ENCODE measurements at regions not wholly inside any gene's neighbourhood (a gene's known extent, or its start where the extent isn't known, plus 50 kb on each side); places are given as distances from the start of the nearest gene placed in this dataset.

GRCh38 chr15:97082830-97083229, 752.3 kb downstream of the NR2F2 start:
- no peak overlapping the region for H3K4me2 ChIP-seq (ENCODE audit: low read length)
- H3K9me3 ChIP-seq (ENCODE audit: low read length), result no peaks in the 10 kb centered on the region
- H3K27ac ChIP-seq (ENCODE audit: low read depth, low read length, poor library complexity, severe bottlenecking), result no peak overlapping the region
- POLR2A ChIA-PET, result no interaction called here
- CTCF ChIA-PET (ENCODE audit: unreplicated experiment), result no interaction called here
- H2AFZ ChIP-seq (ENCODE audit: low read length), result no peak overlapping the region
- no peaks in the 10 kb centered on the region for H4K20me1 ChIP-seq (ENCODE audit: insufficient read depth, low read length)
- TF ChIP-seq, protein P1, sequence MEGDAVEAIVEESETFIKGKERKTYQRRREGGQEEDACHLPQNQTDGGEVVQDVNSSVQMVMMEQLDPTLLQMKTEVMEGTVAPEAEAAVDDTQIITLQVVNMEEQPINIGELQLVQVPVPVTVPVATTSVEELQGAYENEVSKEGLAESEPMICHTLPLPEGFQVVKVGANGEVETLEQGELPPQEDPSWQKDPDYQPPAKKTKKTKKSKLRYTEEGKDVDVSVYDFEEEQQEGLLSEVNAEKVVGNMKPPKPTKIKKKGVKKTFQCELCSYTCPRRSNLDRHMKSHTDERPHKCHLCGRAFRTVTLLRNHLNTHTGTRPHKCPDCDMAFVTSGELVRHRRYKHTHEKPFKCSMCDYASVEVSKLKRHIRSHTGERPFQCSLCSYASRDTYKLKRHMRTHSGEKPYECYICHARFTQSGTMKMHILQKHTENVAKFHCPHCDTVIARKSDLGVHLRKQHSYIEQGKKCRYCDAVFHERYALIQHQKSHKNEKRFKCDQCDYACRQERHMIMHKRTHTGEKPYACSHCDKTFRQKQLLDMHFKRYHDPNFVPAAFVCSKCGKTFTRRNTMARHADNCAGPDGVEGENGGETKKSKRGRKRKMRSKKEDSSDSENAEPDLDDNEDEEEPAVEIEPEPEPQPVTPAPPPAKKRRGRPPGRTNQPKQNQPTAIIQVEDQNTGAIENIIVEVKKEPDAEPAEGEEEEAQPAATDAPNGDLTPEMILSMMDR (conservative IDR thresholded peaks at IDR 0.05; ENCODE audit: low read length), result no peak
- no peak for TF ChIP-seq EZH2phosphoT487 (IDR thresholded peaks at IDR 0.05; ENCODE audit: borderline replicate concordance, low read depth, low read length)
- H3K9me2 ChIP-seq (ENCODE audit: insufficient read depth, low read length), result no peaks in the 10 kb centered on the region
- H3K36me3 ChIP-seq (ENCODE audit: insufficient read depth, low read length), result no peaks in the 10 kb centered on the region
- no peaks in the 10 kb centered on the region for H3K4me1 ChIP-seq (ENCODE audit: insufficient read depth, low read length, poor library complexity, severe bottlenecking)
- DNase-seq (ENCODE audit: low spot score), result no peak
- H3K4me3 ChIP-seq (ENCODE audit: low read depth, low read length, poor library complexity, severe bottlenecking), result no peak overlapping the region
- intact Hi-C loops (cut with micrococcal nuclease; ENCODE audit: unreplicated experiment), result no loop called here
- H3K79me2 ChIP-seq (ENCODE audit: insufficient read depth, low read depth, low read length), result no peaks in the 10 kb centered on the region
- BruUV-seq (replicated peaks), result no TSS peak

DNA sequence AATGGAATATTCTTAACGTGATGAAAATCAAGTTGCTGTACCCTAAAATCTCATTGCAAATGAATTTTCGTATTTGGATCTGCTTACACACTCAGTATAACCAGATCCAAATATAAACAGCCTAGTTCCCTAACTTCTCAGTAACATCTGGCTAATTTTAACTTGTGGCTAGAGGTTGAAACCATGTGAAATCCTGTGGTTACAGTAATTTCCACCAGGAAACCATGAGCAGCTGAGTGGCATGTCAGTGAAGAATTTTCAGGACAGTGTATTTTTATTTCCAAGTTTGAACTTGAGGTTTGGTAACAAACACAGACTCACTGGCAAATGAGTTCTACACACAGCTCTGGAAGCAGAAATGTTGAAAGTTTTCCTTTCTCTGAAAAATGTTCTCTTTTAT, 754.1 kb downstream of the NR2F2 start:
- H3K9me2 ChIP-seq (ENCODE audit: insufficient read depth, low read length), result no peaks in the 10 kb centered on the region
- no peaks in the 10 kb centered on the region for H3K9me3 ChIP-seq (ENCODE audit: low read length)
- H3K4me2 ChIP-seq (ENCODE audit: low read length), result no peak overlapping the region
- H2AFZ ChIP-seq (ENCODE audit: low read length), result no peak overlapping the region
- CTCF ChIA-PET (ENCODE audit: unreplicated experiment), result no interaction called here
- H3K79me2 ChIP-seq (ENCODE audit: insufficient read depth, low read depth, low read length), result no peaks in the 10 kb centered on the region
- no peak for TF ChIP-seq EZH2phosphoT487 (IDR thresholded peaks at IDR 0.05; ENCODE audit: borderline replicate concordance, low read depth, low read length)
- TF ChIP-seq, protein P1 (conservative IDR thresholded peaks at IDR 0.05; ENCODE audit: low read length), result no peak
- H3K4me1 ChIP-seq (ENCODE audit: insufficient read depth, low read length, poor library complexity, severe bottlenecking), result no peaks in the 10 kb centered on the region
- no peaks in the 10 kb centered on the region for H3K36me3 ChIP-seq (ENCODE audit: insufficient read depth, low read length)
- POLR2A ChIA-PET, result interaction anchor here (1.2 kb wide), 1 partner anchor 12 kb away, joined by 3 read pairs; no protein-coding TSS in a partner anchor
- H4K20me1 ChIP-seq (ENCODE audit: insufficient read depth, low read length), result no peaks in the 10 kb centered on the region
- no peak for DNase-seq (ENCODE audit: low spot score)
- intact Hi-C loops (cut with micrococcal nuclease; ENCODE audit: unreplicated experiment), result no loop called here
- no peak overlapping the region for H3K4me3 ChIP-seq (ENCODE audit: low read depth, low read length, poor library complexity, severe bottlenecking)
- no peak overlapping the region for H3K27ac ChIP-seq (ENCODE audit: low read depth, low read length, poor library complexity, severe bottlenecking)
- no TSS peak for BruUV-seq (replicated peaks)

GRCh38 chr15:97085731-97086130, 755.2 kb downstream of the NR2F2 start:
- H3K4me1 ChIP-seq (ENCODE audit: insufficient read depth, low read length, poor library complexity, severe bottlenecking), result no peaks in the 10 kb centered on the region
- POLR2A ChIA-PET, result interaction anchor here (1.2 kb wide), 1 partner anchor 11 kb away, joined by 3 read pairs; no protein-coding TSS in a partner anchor
- TF ChIP-seq EZH2phosphoT487 (IDR thresholded peaks at IDR 0.05; ENCODE audit: borderline replicate concordance, low read depth, low read length), result no peak
- TF ChIP-seq, protein P1 (conservative IDR thresholded peaks at IDR 0.05; ENCODE audit: low read length), result no peak
- no peaks in the 10 kb centered on the region for H3K79me2 ChIP-seq (ENCODE audit: insufficient read depth, low read depth, low read length)
- no peak overlapping the region for H3K4me3 ChIP-seq (ENCODE audit: low read depth, low read length, poor library complexity, severe bottlenecking)
- CTCF ChIA-PET (ENCODE audit: unreplicated experiment), result no interaction called here
- H3K27ac ChIP-seq (ENCODE audit: low read depth, low read length, poor library complexity, severe bottlenecking), result no peak overlapping the region
- no peak overlapping the region for H2AFZ ChIP-seq (ENCODE audit: low read length)
- H3K4me2 ChIP-seq (ENCODE audit: low read length), result no peak overlapping the region
- no peaks in the 10 kb centered on the region for H4K20me1 ChIP-seq (ENCODE audit: insufficient read depth, low read length)
- no peaks in the 10 kb centered on the region for H3K9me2 ChIP-seq (ENCODE audit: insufficient read depth, low read length)
- intact Hi-C loops (cut with micrococcal nuclease; ENCODE audit: unreplicated experiment), result no loop called here
- H3K36me3 ChIP-seq (ENCODE audit: insufficient read depth, low read length), result no peaks in the 10 kb centered on the region
- no TSS peak for BruUV-seq (replicated peaks)
- DNase-seq (ENCODE audit: low spot score), result no peak
- no peaks in the 10 kb centered on the region for H3K9me3 ChIP-seq (ENCODE audit: low read length)
